Endothelial cell (in vitro differentiated cells): ENCODE measurements at regions not wholly inside any gene's neighbourhood (a gene's known extent, or its start where the extent isn't known, plus 50 kb on each side); places are given as distances from the start of the nearest gene placed in this dataset.
A peak's percentile ranks its signal among the peaks of the same experiment; 100 is the strongest.

Experiments used
- DNase-seq: peaks from one replicate; pipeline ENCODE4 v3.0.0; 2021; ENCODE audit warnings: low spot score
- H3K27ac Mint-ChIP-seq: one replicate; pipeline ENCODE4 v1.8.0; 2021; ENCODE audit warnings: mixed read lengths, inconsistent platforms; ENCODE audit not compliant: unreplicated experiment
- H3K27me3 Mint-ChIP-seq: one replicate; pipeline ENCODE4 v1.8.0; 2021; ENCODE audit warnings: mild to moderate bottlenecking, moderate library complexity, mixed read lengths, inconsistent platforms; ENCODE audit not compliant: unreplicated experiment
- H3K36me3 Mint-ChIP-seq: one replicate; pipeline ENCODE4 v1.8.0; 2021; ENCODE audit warnings: mild to moderate bottlenecking, low read depth, mixed read lengths, inconsistent platforms; ENCODE audit not compliant: unreplicated experiment
- H3K4me1 Mint-ChIP-seq: one replicate; pipeline ENCODE4 v1.8.0; 2021; ENCODE audit warnings: mild to moderate bottlenecking, mixed read lengths, inconsistent platforms; ENCODE audit not compliant: unreplicated experiment
- H3K4me3 Mint-ChIP-seq: one replicate; pipeline ENCODE4 v1.8.0; 2021; ENCODE audit warnings: mild to moderate bottlenecking, mixed read lengths, inconsistent platforms; ENCODE audit not compliant: unreplicated experiment
- H3K9me3 Mint-ChIP-seq: one replicate; pipeline ENCODE4 v1.8.0; 2021; ENCODE audit warnings: mixed read lengths, inconsistent platforms; ENCODE audit not compliant: unreplicated experiment
- CTCF ChIP-seq: fragments of 200-600 bp; sonication (generic); IDR thresholded peaks from one replicate; pipeline ENCODE4 v1.5.0; 2021; ENCODE audit warnings: antibody characterized with exemption; ENCODE audit not compliant: unreplicated experiment

GRCh38 chr3:89841041-89841440, 733.6 kb downstream of the EPHA3 start:
- no peak for TF ChIP-seq CTCF
- H3K27me3 Mint-ChIP-seq: no peaks in the 10 kb centered on the region
- no peaks in the 10 kb centered on the region for H3K9me3 Mint-ChIP-seq
- no peak overlapping the region for H3K27ac Mint-ChIP-seq
- H3K4me1 Mint-ChIP-seq: no peaks in the 10 kb centered on the region
- no peaks in the 10 kb centered on the region for H3K36me3 Mint-ChIP-seq
- H3K4me3 Mint-ChIP-seq: no peak overlapping the region
- DNase-seq: no peak

GRCh38 chr3:89845053-89845452, 737.6 kb downstream of the EPHA3 start:
- Mint-ChIP-seq H3K27me3 (no peaks in the 10 kb centered on the region), H3K27ac (no peak overlapping the region), H3K36me3 (no peaks in the 10 kb centered on the region), H3K9me3 (no peaks in the 10 kb centered on the region), H3K4me1 (no peaks in the 10 kb centered on the region), H3K4me3 (no peak overlapping the region)
- no peak for DNase-seq
- no peak for TF ChIP-seq CTCF

- TF ChIP-seq CTCF: no peak
- Mint-ChIP-seq H3K9me3 (no peaks in the 10 kb centered on the region), H3K27me3 (no peaks in the 10 kb centered on the region), H3K4me3 (no peak overlapping the region), H3K4me1 (no peaks in the 10 kb centered on the region), H3K27ac (no peak overlapping the region), H3K36me3 (no peaks in the 10 kb centered on the region)
- DNase-seq: no peak
Measured at GRCh38 chr3:89847955-89848354, 740.5 kb downstream of the EPHA3 start.

- Mint-ChIP-seq H3K9me3 (no peaks in the 10 kb centered on the region), H3K4me3 (no peak overlapping the region), H3K36me3 (no peaks in the 10 kb centered on the region), H3K27ac (no peak overlapping the region), H3K27me3 (no peaks in the 10 kb centered on the region), H3K4me1 (no peaks in the 10 kb centered on the region)
- peak; percentile 49 for TF ChIP-seq CTCF
- peak; percentile 80 for DNase-seq
Measured at GRCh38 chr3:89851974-89852621, 744.7 kb downstream of the EPHA3 start.

- Mint-ChIP-seq H3K4me1 (no peaks in the 10 kb centered on the region), H3K36me3 (no peaks in the 10 kb centered on the region), H3K27me3 (no peaks in the 10 kb centered on the region), H3K4me3 (no peak overlapping the region), H3K27ac (no peak overlapping the region), H3K9me3 (no peaks in the 10 kb centered on the region)
- no peak for TF ChIP-seq CTCF
- no peak for DNase-seq
Measured at GRCh38 chr3:89859757-89860156, 752.3 kb downstream of the EPHA3 start.
